ENCODE measurements at regions not wholly inside any gene's neighbourhood (a gene's known extent, or its start where the extent isn't known, plus 50 kb on each side); places are given as distances from the start of the nearest gene placed in this dataset.

DNA sequence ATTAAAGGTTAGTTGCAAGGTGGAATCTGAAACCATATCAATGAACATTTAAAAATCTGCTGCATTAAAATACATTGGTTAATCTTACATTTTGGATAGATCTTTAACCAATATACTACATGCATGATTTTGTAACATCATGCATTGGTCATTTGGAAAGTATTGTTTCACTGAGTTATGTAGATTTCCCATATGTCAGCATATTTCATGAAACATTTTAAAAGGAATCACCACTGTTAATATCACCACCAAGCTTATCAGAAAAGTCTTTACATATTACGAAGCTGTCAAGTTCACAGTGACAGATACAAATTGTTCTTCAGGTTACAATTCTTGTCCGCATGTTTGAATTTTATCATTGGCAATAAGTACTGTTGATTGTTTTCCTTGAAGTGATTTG is 89.9 kb upstream of the ADGRL2 start:
- H3K9me3 Mint-ChIP-seq (ENCODE audit: unreplicated experiment), result no peaks in the 10 kb centered on the region
- BruUV-seq (replicated peaks), result no TSS peak
- H3K4me1 Mint-ChIP-seq (ENCODE audit: low read depth, unreplicated experiment), result peaks cover 8% of the 10 kb centered on the region
- H3K36me3 ChIP-seq (ENCODE audit: control insufficient read depth, insufficient read depth, low read length), result no peaks in the 10 kb centered on the region
- no peak overlapping the region for H3K4me3 Mint-ChIP-seq (ENCODE audit: unreplicated experiment)
- CTCF ChIA-PET, result no interaction called here
- H3K27me3 ChIP-seq (replicated peaks; ENCODE audit: control insufficient read depth, insufficient read depth, low read length), result no peaks in the 10 kb centered on the region
- POLR2A ChIA-PET, result no interaction called here
- intact Hi-C loops (cut with micrococcal nuclease; ENCODE audit: unreplicated experiment), result no loop called here
- no peaks in the 10 kb centered on the region for H3K27me3 Mint-ChIP-seq (ENCODE audit: insufficient read depth, unreplicated experiment)
- DNase-seq, result no peak
- TF ChIP-seq, protein P1, sequence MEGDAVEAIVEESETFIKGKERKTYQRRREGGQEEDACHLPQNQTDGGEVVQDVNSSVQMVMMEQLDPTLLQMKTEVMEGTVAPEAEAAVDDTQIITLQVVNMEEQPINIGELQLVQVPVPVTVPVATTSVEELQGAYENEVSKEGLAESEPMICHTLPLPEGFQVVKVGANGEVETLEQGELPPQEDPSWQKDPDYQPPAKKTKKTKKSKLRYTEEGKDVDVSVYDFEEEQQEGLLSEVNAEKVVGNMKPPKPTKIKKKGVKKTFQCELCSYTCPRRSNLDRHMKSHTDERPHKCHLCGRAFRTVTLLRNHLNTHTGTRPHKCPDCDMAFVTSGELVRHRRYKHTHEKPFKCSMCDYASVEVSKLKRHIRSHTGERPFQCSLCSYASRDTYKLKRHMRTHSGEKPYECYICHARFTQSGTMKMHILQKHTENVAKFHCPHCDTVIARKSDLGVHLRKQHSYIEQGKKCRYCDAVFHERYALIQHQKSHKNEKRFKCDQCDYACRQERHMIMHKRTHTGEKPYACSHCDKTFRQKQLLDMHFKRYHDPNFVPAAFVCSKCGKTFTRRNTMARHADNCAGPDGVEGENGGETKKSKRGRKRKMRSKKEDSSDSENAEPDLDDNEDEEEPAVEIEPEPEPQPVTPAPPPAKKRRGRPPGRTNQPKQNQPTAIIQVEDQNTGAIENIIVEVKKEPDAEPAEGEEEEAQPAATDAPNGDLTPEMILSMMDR (IDR thresholded peaks at IDR 0.05; ENCODE audit: insufficient read depth in 1 of 2, low read depth in 1 of 2, low read length in 1 of 2, severe bottlenecking in 1 of 2, unreplicated experiment in 1 of 2), result no peak
- H3K27ac Mint-ChIP-seq (ENCODE audit: unreplicated experiment), result no peak overlapping the region
- H3K4me3 ChIP-seq (ENCODE audit: low read depth, low read length), result no peak overlapping the region
- H3K9me3 ChIP-seq, result no peaks in the 10 kb centered on the region
- H3K36me3 Mint-ChIP-seq (ENCODE audit: insufficient read depth, unreplicated experiment), result no peaks in the 10 kb centered on the region
- peaks cover 8% of the 10 kb centered on the region; the same call in 1 of the 2 replicates for H3K4me1 ChIP-seq

DNA sequence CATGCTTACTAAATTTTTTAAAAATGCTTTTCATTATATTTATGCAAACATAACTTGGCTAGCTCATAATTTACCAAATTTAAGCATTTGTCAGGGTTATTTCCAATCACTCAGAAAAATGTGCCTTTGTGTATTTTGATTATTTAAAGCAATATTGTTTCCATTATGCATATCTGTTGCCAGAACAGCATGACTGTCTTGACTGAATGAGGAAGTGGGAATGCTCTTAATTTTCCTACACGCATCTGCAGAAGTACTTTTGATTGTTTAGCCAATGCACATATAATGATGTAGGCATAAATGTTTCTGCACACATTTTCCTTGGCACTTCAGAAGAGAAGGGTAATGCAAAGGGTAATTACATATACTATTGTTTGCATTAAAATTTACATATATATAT is 92.5 kb upstream of the ADGRL2 start:
- Histone ChIP-seq H3K4me1 (peaks cover 12% of the 10 kb centered on the region; the same call in 1 of the 2 replicates), H3K27me3 (replicated peaks; ENCODE audit: control insufficient read depth, insufficient read depth, low read length) (no peaks in the 10 kb centered on the region), H3K36me3 (ENCODE audit: control insufficient read depth, insufficient read depth, low read length) (no peaks in the 10 kb centered on the region), H3K4me3 (ENCODE audit: low read depth, low read length) (no peak overlapping the region), H3K9me3 (no peaks in the 10 kb centered on the region)
- H3K36me3 Mint-ChIP-seq (ENCODE audit: insufficient read depth, unreplicated experiment), result no peaks in the 10 kb centered on the region
- TF ChIP-seq, protein P1 (IDR thresholded peaks at IDR 0.05; ENCODE audit: insufficient read depth in 1 of 2, low read depth in 1 of 2, low read length in 1 of 2, severe bottlenecking in 1 of 2, unreplicated experiment in 1 of 2), result no peak
- H3K27ac Mint-ChIP-seq (ENCODE audit: unreplicated experiment), result no peak overlapping the region
- intact Hi-C loops (cut with micrococcal nuclease; ENCODE audit: unreplicated experiment), result no loop called here
- CTCF ChIA-PET, result no interaction called here
- POLR2A ChIA-PET, result no interaction called here
- no peak overlapping the region for H3K4me3 Mint-ChIP-seq (ENCODE audit: unreplicated experiment)
- H3K27me3 Mint-ChIP-seq (ENCODE audit: insufficient read depth, unreplicated experiment), result no peaks in the 10 kb centered on the region
- DNase-seq, result no peak
- no peaks in the 10 kb centered on the region for H3K9me3 Mint-ChIP-seq (ENCODE audit: unreplicated experiment)
- H3K4me1 Mint-ChIP-seq (ENCODE audit: low read depth, unreplicated experiment), result peaks cover 13% of the 10 kb centered on the region
- no TSS peak for BruUV-seq (replicated peaks)

DNA sequence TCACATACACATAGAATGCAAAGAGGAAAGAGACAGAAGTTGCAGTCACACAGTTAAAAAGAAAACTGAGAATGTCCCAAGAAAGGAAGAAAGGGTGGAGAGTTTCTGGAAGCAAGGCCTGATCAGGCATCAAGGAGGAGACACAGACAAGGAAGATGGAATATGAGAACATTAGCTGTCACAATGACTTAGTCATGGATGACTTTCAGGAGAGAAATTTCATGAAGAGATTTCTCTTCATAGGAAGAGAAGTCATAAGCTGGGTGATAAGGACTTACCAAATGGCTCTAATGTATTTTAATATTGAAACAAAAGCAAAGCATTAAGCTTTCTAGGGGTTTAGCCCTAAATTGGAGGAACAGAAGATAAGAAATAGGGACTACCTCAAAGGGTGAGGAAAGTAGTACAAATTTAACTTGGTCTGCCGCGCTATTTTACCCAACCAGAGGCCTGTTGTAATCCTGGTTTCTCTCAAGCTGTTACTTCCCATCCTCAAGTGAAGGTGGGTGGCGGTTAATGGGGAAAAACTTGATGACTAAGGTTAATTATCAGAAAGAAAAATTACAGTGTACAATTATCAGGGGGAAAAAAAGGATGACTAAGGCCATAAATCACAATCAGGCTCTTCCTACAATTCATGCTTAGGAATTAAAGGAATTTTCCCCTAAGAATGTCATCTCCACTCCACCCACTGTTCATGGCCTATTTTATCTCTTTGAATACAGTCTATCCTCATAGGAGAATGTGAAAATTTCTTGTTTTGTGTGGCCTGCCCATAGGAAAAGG is 93.9 kb upstream of the ADGRL2 start:
- ChIA-PET CTCF (no interaction called here), POLR2A (no interaction called here)
- DNase-seq, result no peak
- Mint-ChIP-seq H3K4me1 (ENCODE audit: low read depth, unreplicated experiment) (peaks cover 22% of the 10 kb centered on the region), H3K36me3 (ENCODE audit: insufficient read depth, unreplicated experiment) (no peaks in the 10 kb centered on the region), H3K27me3 (ENCODE audit: insufficient read depth, unreplicated experiment) (no peaks in the 10 kb centered on the region), H3K9me3 (ENCODE audit: unreplicated experiment) (no peaks in the 10 kb centered on the region), H3K27ac (ENCODE audit: unreplicated experiment) (no peak overlapping the region), H3K4me3 (ENCODE audit: unreplicated experiment) (no peak overlapping the region)
- no peaks in the 10 kb centered on the region for H3K9me3 ChIP-seq
- peaks cover 12% of the 10 kb centered on the region; the same call in 1 of the 2 replicates for H3K4me1 ChIP-seq
- no peaks in the 10 kb centered on the region for H3K27me3 ChIP-seq (replicated peaks; ENCODE audit: control insufficient read depth, insufficient read depth, low read length)
- TF ChIP-seq, protein P1 (IDR thresholded peaks at IDR 0.05; ENCODE audit: insufficient read depth in 1 of 2, low read depth in 1 of 2, low read length in 1 of 2, severe bottlenecking in 1 of 2, unreplicated experiment in 1 of 2), result no peak
- no peaks in the 10 kb centered on the region for H3K36me3 ChIP-seq (ENCODE audit: control insufficient read depth, insufficient read depth, low read length)
- no peak overlapping the region for H3K4me3 ChIP-seq (ENCODE audit: low read depth, low read length)
- BruUV-seq (replicated peaks), result no TSS peak
- intact Hi-C loops (cut with micrococcal nuclease; ENCODE audit: unreplicated experiment), result no loop called here

Measured in Caco-2 (cell line).